ENCODE measurements at regions not wholly inside any gene's neighbourhood (a gene's known extent, or its start where the extent isn't known, plus 50 kb on each side); places are given as distances from the start of the nearest gene placed in this dataset.

DNA sequence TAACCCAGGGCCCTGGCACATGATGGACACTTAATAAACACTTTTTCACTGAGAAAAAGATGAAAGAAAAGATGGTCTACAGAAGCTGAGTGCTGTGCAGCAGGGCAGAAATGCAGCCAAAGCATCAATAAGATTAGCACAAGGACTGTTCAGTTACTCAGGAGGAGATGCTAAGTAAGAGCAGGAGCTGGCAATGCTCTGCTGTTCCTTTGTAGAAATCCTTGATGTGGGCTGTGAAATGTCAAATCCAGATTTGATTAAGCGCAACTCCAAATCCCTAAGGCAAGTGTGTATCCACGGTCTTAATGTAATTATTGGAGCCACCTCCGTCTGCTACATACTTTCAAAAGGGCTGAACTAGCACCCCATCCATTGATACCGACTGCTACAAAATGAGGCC is 151.8 kb upstream of the BTG1 start:
- DNase-seq, result no peak

- DNase-seq, result no peak
These were observed 149.9 kb upstream of the BTG1 start for GRCh38 chr12:92295523-92295922.

GRCh38 chr12:92294676-92295440 is 149.2 kb upstream of the BTG1 start:
- DNase-seq, result no peak

DNA sequence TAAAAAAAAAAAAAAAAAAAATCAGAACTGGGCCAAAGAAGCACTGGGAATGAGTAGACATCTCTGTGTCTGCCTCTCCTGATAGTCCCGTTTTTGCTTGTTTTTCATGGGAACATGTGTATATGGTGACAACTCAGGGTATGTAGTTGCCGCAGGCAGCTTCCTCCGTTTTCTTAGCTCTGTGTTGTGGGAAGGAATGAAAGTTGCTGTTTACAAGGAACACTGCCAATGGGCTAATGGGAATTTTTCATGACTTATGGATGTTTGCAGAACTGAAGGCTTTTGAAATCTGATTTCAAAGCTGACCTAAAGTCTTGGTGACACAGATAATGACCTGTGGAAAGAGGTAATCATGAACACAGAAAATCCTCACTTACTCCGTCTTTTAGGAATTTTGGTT is 146.4 kb upstream of the BTG1 start:
- DNase-seq, result no peak

- DNase-seq, result no peak
These were observed 145.2 kb upstream of the BTG1 start for GRCh38 chr12:92290886-92291285.

DNA sequence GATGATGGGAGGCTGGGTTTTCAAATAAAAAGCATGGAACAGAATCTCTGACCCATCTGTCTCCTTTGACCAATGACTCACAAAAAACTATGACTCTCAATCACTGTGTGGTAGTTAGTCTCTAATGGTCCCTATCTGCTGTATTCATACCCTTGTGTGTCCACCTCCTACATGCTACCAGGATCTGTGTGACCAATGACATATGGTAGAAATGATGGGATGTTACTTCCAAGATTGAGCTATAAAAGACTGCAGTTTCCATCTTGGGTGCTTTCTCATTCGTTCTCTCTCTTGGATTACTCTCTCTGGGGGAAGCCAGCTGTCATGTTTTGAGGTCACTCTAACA is 144.7 kb upstream of the BTG1 start:
- DNase-seq, result no peak

DNA sequence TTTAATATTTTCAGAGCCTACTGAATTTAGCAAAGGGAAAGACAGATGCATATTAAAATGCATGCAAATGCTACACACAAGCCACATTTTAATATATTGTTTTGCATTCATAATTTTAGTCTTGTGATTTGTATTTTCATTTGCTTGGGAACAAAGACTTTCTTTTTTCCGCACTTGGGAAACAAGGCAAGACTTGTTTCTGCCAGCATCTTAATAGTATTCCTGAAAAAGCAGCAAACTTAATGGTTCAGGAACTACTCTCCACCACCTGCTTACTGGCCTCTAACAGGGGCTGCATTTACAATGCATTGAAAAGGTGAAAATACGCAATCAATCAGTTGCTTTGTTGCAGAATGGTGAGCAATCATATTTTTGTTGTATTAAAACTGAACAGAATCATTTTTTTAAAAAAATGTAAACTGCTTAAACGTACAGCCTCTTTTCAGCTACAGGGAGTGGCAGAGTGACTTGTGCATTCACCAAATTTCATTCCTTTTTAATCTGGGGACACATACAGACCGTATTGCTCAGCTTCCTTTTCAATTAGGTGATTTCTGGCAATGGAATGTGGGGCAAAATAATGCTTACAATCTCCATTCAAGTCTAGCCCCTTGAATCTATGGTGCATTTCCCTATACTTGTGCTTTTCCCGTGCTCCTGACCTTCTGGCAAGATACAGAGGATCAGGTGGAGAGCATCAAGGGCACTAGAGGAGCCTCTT is 144.1 kb upstream of the BTG1 start:
- no peak for DNase-seq

GRCh38 chr12:92288561-92288960 is 142.9 kb upstream of the BTG1 start:
- DNase-seq, result no peak

DNA sequence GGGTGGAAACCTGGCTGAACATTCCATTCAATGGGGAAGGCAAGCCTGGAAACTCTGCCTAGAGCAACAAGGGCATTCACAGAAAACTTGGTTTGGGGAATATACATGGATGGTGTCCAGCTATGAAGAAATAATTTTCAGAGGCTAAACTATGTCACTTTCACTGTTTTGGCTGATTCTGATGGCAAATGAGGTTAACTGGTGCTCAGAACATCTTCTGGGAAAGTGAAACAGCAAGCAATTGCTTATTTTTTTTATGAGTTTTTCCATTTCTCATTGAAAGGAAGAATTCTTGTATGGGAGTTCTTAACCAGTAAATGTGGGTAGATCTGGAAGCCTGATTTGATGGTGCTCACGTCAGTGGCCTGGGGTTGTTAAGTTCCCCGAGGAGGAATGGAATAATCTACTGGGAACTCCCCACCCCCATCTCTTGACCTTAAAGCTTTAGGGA is 132.8 kb upstream of the BTG1 start:
- no peak for DNase-seq

- no peak for DNase-seq
These were observed 132.1 kb upstream of the BTG1 start for GRCh38 chr12:92277795-92278194.

- DNase-seq, result no peak
These were observed 130.6 kb upstream of the BTG1 start for GRCh38 chr12:92276276-92276675.

GRCh38 chr12:92275443-92276154 is 130.0 kb upstream of the BTG1 start:
- no peak for DNase-seq

- DNase-seq, result no peak
These were observed 127.4 kb upstream of the BTG1 start for GRCh38 chr12:92273076-92273475.

DNA sequence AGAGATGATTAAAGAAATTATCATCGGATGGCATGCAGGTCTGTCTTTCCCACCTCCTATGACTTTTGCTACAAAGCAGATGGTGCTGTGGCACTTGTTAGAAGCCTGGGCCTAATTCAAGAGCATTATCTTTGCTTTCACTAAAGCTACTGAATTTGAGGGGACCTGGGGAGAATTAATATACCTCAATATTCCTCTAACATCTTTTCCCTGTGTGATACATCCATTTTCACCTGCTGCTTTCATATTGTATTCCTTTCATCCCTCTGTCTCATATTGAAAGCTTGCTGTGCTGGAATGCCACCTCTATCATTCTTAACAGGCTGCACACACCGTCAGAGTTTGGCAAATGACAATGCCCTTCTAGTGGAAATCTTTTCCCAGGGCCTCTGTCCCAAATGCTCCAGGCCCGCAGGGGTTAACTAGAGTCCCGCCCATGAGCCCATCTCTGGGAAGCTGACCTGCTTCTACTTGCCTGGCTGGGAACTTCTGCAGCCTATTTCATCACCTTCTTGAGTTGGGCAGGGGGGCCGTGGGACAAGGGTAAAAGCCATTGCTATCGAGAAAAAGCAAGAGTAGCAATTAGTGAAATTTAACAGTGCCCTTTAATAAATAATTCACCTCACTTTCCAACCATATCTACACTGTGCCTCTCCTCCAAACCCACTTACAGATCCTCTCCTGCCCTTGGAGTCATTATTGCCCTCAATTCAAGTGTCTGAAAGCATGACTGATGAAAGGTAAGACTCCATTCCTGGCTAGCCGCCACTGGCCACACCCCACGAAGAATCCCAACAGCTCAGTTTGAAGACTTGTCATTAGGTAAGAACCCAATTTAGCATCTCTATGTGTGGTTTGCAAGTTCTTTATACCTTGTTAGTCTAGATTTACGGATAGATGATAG is 126.7 kb upstream of the BTG1 start:
- DNase-seq, result no peak

- DNase-seq, result no peak
These were observed 125.7 kb upstream of the BTG1 start for GRCh38 chr12:92271341-92271740.

GRCh38 chr12:92270521-92270920 is 124.9 kb upstream of the BTG1 start:
- no peak for DNase-seq

DNA sequence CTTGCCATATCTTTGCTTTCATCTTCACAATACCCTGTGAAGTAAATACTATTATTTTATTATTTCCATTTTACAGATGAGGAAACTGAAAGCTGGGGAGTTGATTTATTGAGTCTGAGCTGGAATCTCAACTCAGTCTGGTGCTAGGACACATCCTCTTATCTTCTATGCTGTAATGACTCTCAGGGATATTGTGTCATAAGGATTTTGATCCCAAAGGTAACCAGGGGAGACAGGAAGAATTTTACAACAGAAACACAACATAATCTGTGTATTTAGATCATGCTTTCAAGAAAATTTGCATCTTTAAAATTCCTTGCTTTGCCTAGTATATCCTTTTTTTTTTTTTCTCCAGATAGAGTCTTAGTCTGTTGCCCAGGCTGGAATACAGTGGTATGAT is 123.3 kb upstream of the BTG1 start:
- no peak for DNase-seq

GRCh38 chr12:92261692-92262091 is 116.0 kb upstream of the BTG1 start:
- DNase-seq, result no peak

- DNase-seq, result no peak
These were observed 115.4 kb upstream of the BTG1 start for GRCh38 chr12:92261071-92261470.

DNA sequence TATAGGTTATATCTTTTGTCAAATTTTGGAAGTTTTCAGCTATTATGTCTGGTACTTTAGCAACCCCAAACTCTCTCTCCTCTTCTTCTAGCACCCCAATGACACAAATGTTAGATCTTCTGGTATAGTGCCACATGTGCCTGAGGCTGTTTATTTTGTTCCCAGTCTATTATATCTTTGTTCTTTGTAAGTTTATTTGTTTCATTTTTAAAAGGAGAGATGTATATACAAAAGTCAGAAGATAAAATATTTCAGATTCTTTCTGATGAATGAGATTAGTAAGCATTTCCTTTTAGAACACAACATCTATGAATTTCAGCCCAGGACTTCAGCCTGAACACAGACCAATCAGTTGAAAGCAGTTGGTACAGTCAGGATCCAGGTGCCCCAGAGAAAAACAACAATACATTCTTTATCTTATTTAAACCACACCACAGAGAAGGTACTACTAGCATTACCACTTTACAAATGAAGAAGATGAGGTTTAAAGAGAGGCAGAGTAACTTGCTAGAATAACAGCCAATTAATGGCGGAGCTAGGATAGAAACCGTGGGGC is 114.1 kb upstream of the BTG1 start:
- DNase-seq, result no peak

DNA sequence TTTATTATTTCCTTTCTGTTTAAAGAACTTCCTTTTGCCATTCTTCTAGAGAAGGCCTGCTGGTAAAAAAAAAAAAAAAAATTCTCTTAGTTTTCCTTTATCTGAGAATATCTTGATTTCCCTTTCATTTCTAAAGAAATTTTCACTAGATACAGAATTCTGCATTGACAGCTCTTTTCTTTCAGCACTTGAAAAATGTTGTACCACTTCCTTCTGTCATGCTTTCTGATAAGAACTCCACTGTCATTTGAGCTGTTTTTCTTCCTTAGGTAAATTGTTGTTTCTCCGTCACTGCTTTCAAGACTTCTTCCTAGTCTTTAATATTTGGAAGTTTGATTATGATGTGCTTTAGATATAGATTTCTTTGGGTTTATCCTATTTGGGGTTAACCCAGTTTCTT is 113.6 kb upstream of the BTG1 start:
- no peak for DNase-seq

DNA sequence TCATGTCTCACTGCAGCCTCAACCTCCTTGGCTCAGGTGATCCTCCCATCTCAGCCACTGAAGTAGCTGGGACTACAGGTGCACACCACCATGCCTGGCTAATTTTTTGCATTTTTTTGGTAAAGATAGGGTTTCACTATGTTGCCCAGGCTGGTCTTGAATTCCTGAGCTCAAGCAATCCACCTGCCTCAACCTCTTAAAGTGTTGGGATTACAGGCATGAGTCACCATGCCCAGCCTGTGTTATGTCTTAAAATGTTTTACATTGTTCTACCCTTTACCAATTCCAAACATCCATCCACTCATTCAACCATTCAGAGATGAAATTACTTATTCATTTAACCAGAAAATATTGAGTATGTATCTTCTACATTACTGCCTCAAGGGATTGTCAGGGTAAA is 111.6 kb upstream of the BTG1 start:
- DNase-seq, result no peak

DNA sequence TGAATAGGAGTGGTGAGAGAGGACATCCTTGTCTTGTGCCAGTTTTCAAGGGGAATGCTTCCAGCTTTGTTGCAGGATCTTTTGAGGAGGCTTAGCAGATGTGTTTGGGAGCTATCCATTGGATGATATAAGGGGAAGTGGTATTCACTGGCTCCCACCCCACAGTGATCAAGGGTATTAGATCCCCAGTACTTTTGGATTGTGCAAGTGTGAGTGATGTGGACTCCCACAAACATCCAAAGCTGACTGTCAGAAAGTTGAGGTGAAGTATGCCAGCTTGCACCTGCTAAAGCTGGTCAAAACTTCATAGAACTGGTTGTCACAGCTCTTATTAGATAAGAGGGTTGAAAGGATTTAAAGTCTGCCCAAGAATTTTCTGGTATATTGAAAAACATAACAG is 110.1 kb upstream of the BTG1 start:
- no peak for DNase-seq

Data from activated CD4-positive, alpha-beta T cell treated with anti-CD3 and anti-CD28 coated beads, Interleukin-2, Interleukin-6, amounts not matched to agents 100 ng/mL and 50 ng/mL, durations not matched to agents 16 hours and 8 hours (primary cell).